ENCODE measurements at regions not wholly inside any gene's neighbourhood (a gene's known extent, or its start where the extent isn't known, plus 50 kb on each side); places are given as distances from the start of the nearest gene placed in this dataset.

DNA sequence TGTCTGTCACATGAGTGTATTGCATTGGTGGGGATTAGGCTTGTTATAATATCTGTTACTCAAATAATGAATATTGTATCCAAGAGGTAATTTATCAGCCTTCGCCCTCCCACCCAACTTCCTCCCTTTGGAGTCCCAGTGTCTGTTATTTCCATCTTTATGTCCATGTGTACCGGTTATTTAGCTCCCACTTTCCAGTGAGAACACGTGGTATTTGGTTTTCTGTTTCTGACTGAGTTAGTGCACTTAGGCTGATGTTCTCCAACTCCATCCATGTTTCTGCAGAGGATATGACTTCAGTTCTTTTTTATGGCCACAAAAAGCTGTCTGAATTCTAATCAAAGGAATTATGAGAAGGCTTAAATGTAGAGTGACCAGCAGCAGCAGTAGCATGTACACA lies 104.0 kb upstream of the ARHGAP28 start:
- Histone ChIP-seq H3K9me3 (ENCODE audit: severe bottlenecking) (no peaks in the 10 kb centered on the region), H3K27me3 (ENCODE audit: insufficient read depth, low read depth, severe bottlenecking) (no peaks in the 10 kb centered on the region), H3K4me3 (ENCODE audit: low read depth, low read length) (no peak overlapping the region), H3K27ac (no peak overlapping the region), H3K36me3 (no peaks in the 10 kb centered on the region)
- TF ChIP-seq, protein P1, sequence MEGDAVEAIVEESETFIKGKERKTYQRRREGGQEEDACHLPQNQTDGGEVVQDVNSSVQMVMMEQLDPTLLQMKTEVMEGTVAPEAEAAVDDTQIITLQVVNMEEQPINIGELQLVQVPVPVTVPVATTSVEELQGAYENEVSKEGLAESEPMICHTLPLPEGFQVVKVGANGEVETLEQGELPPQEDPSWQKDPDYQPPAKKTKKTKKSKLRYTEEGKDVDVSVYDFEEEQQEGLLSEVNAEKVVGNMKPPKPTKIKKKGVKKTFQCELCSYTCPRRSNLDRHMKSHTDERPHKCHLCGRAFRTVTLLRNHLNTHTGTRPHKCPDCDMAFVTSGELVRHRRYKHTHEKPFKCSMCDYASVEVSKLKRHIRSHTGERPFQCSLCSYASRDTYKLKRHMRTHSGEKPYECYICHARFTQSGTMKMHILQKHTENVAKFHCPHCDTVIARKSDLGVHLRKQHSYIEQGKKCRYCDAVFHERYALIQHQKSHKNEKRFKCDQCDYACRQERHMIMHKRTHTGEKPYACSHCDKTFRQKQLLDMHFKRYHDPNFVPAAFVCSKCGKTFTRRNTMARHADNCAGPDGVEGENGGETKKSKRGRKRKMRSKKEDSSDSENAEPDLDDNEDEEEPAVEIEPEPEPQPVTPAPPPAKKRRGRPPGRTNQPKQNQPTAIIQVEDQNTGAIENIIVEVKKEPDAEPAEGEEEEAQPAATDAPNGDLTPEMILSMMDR (IDR thresholded peaks at IDR 0.05; ENCODE audit: low read depth, low read length) = no peak
- DNase-seq = no peak

DNA sequence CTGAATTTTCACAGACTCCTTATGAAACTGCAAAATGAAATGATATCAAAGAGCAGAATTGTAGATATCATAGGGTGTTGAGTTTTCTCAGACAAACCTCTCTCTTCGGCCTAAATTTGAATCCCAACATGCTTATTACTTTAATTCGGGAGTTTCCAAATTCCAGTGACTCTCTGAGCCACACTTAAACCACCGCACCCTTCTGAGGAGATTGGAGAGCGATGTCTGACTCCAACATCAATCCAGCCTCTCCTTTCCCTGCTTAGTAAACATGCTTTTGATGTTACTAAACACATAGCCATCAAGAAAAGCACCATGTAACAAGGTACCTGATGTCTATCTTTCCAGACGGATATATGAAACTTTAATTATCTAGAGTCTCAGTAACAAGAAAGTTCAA lies 103.1 kb upstream of the ARHGAP28 start:
- Histone ChIP-seq H3K36me3 (no peaks in the 10 kb centered on the region), H3K27me3 (ENCODE audit: insufficient read depth, low read depth, severe bottlenecking) (no peaks in the 10 kb centered on the region), H3K27ac (no peak overlapping the region), H3K4me3 (ENCODE audit: low read depth, low read length) (no peak overlapping the region), H3K9me3 (ENCODE audit: severe bottlenecking) (no peaks in the 10 kb centered on the region)
- TF ChIP-seq, protein P1 (IDR thresholded peaks at IDR 0.05; ENCODE audit: low read depth, low read length) = no peak
- DNase-seq = no peak

DNA sequence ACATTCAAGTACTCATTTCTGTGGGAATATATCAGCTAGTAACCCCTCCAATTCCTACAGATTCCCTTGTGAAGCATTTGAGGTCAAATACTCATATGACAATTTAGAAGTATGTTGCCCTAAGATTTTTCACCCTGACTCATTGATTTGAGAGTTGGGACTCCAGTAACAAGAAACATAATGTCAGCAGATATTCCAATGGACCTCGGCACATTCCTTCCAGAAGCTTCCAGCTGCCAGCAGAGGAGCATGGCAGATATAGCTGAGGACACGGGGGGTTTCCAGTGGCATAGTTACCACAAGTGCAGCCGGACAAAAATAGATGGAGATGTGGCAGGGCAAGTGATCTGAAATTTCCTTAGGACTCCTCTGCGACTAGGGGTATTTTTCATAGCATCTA lies 101.9 kb upstream of the ARHGAP28 start:
- Histone ChIP-seq H3K9me3 (ENCODE audit: severe bottlenecking) (peaks cover 2% of the 10 kb centered on the region), H3K36me3 (no peaks in the 10 kb centered on the region), H3K27ac (no peak overlapping the region), H3K27me3 (ENCODE audit: insufficient read depth, low read depth, severe bottlenecking) (no peaks in the 10 kb centered on the region), H3K4me3 (ENCODE audit: low read depth, low read length) (no peak overlapping the region)
- DNase-seq = no peak
- TF ChIP-seq, protein P1 (IDR thresholded peaks at IDR 0.05; ENCODE audit: low read depth, low read length) = no peak

DNA sequence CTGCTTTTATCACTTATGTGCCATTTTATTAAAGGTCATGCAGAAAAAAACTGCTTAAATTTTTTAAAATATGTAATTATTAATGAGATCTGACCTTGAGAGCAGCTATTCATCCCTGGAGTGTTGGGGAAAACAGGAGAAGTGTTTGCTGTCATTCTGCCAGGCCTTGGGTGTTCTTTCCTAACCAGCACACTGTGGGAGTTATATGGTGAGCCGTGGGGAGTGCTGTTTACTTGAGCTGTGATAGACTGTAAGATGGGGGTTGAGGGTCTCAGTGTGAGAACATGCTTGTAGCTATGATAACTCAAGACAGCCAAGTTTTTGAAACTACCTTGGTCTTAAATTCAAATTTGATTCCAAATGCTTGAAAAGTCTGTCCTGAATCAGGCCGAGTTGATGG lies 101.3 kb upstream of the ARHGAP28 start:
- H3K27ac ChIP-seq = no peak overlapping the region

DNA sequence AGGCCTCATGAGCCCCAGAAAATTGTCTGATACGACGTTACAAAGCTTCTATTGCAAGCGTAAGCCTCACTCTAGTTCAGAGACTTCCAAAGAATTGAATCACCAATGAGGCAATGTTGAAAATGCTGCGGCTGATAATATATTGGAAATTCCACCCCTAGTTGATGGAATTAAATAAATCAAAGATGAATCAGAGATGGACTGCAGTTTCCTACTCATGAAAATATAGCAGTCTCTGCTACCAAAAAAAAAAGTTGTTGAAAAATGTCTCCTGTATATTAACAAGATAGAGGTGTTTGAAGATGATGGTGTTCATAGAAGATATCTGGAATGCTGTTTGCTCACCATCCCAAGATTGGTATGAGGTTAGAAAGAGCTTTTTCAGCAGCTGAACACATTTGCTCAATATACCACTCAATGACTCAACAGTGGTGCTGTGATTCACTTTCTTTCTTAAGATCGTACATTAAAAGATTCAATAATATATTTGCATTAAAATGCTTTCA lies 99.8 kb upstream of the ARHGAP28 start:
- Histone ChIP-seq H3K4me3 (ENCODE audit: low read depth, low read length) (no peak overlapping the region), H3K9me3 (ENCODE audit: severe bottlenecking) (peaks cover 2% of the 10 kb centered on the region), H3K27ac (no peak overlapping the region), H3K27me3 (ENCODE audit: insufficient read depth, low read depth, severe bottlenecking) (no peaks in the 10 kb centered on the region), H3K36me3 (no peaks in the 10 kb centered on the region)
- TF ChIP-seq, protein P1 (IDR thresholded peaks at IDR 0.05; ENCODE audit: low read depth, low read length) = no peak
- no peak for DNase-seq

More for the DNA sequence above, 101.3 kb upstream of the ARHGAP28 start:
- no peaks in the 10 kb centered on the region for H3K36me3 ChIP-seq
- H3K4me3 ChIP-seq (ENCODE audit: low read depth, low read length) = no peak overlapping the region
- TF ChIP-seq, protein P1 (IDR thresholded peaks at IDR 0.05; ENCODE audit: low read depth, low read length) = no peak
- DNase-seq = no peak
- peaks cover 2% of the 10 kb centered on the region for H3K9me3 ChIP-seq (ENCODE audit: severe bottlenecking)
- H3K27me3 ChIP-seq (ENCODE audit: insufficient read depth, low read depth, severe bottlenecking) = no peaks in the 10 kb centered on the region

DNA sequence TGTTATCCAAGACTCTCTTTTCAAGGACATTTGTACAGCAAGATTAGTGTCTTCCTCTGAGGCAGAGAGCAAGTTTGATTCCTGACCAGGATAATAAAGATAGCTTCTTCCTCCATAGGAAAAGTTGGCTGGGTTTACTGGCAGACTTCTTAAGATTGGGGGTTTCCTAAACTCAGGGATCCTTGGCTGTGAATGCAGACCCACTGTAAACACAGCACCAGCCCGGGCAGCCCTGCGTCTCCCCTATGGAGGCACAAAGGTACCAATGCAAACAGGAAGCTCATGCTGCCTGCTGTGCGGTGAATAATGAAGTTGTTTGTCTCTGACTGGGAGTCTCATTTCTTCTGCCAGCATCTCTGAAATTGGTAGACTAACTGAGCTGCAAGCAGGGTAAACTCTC lies 96.2 kb upstream of the ARHGAP28 start:
- no peak for DNase-seq
- no peak overlapping the region for H3K4me3 ChIP-seq (ENCODE audit: low read depth, low read length)
- peaks cover 2% of the 10 kb centered on the region for H3K9me3 ChIP-seq (ENCODE audit: severe bottlenecking)
- TF ChIP-seq, protein P1 (IDR thresholded peaks at IDR 0.05; ENCODE audit: low read depth, low read length) = no peak
- H3K27ac ChIP-seq = no peak overlapping the region
- H3K27me3 ChIP-seq (ENCODE audit: insufficient read depth, low read depth, severe bottlenecking) = no peaks in the 10 kb centered on the region
- H3K36me3 ChIP-seq = no peaks in the 10 kb centered on the region
